GM23338 (cell line): ENCODE measurements at regions not wholly inside any gene's neighbourhood (a gene's known extent, or its start where the extent isn't known, plus 50 kb on each side); places are given as distances from the start of the nearest gene placed in this dataset.

Experiments used
- ATAC-seq: fragments of 200-7000 bp; cut with Tn5 transposase; 3 replicates; pipeline ENCODE4 v1.9.1; 2020
- DNase-seq: peaks from one replicate; pipeline ENCODE4 v3.0.0-alpha.2; 2015; ENCODE audit warnings: low spot score
- H2AFZ ChIP-seq: fragments of 200-600 bp; sonication (generic); 2 replicates; pipeline ENCODE4 v1.8.0; 2016; ENCODE audit warnings: antibody characterized with exemption, mild to moderate bottlenecking, moderate library complexity
- H3F3A ChIP-seq: fragments of 200-600 bp; sonication (generic); replicated peaks from 2 replicates; pipeline ENCODE4 v1.8.0; 2017; ENCODE audit warnings: antibody characterized with exemption, mixed run types, low read depth
- H3K27ac ChIP-seq: fragments of 200-600 bp; sonication (generic); 2 replicates; pipeline ENCODE4 v1.6.1; 2016; ENCODE audit warnings: low read depth
- H3K27me3 ChIP-seq: fragments of 200-600 bp; sonication (generic); 2 replicates; pipeline ENCODE4 v1.8.0; 2016; ENCODE audit warnings: mild to moderate bottlenecking, mixed run types, moderate library complexity; ENCODE audit not compliant: insufficient read depth
- H3K36me3 ChIP-seq: fragments of 200-600 bp; sonication (generic); 2 replicates; pipeline ENCODE4 v1.8.0; 2016; ENCODE audit warnings: mild to moderate bottlenecking; ENCODE audit not compliant: insufficient read depth
- H3K4me1 ChIP-seq: fragments of 200-600 bp; sonication (generic); 2 replicates; pipeline ENCODE4 v1.8.0; 2016; ENCODE audit warnings: mild to moderate bottlenecking, moderate library complexity; ENCODE audit not compliant: insufficient read depth
- H3K4me2 ChIP-seq: fragments of 200-600 bp; sonication (generic); 2 replicates; pipeline ENCODE4 v1.7.1; 2017; ENCODE audit warnings: mixed run types
- H3K4me3 ChIP-seq: fragments of 200-600 bp; sonication (generic); 2 replicates; pipeline ENCODE4 v1.6.1; 2016; ENCODE audit warnings: mixed run types
- H3K79me2 ChIP-seq: fragments of 200-600 bp; sonication (generic); replicated peaks from 2 replicates; pipeline ENCODE4 v1.8.0; 2017; ENCODE audit warnings: mild to moderate bottlenecking; ENCODE audit not compliant: insufficient read depth
- H3K9me2 ChIP-seq: fragments of 200-600 bp; sonication (generic); 2 replicates; pipeline ENCODE4 v1.8.0; 2017; ENCODE audit not compliant: insufficient read depth
- H4K20me1 ChIP-seq: fragments of 200-600 bp; sonication (generic); replicated peaks from 2 replicates; pipeline ENCODE4 v1.8.0; 2017; ENCODE audit warnings: mild to moderate bottlenecking; ENCODE audit not compliant: insufficient read depth
- H3K27ac Mint-ChIP-seq: 2 replicates; pipeline ENCODE4 v1.8.0; 2020; ENCODE audit warnings: inconsistent platforms, mild to moderate bottlenecking, moderate library complexity, mixed read lengths
- H3K27me3 Mint-ChIP-seq: 3 replicates; pipeline ENCODE4 v1.8.0; 2022; ENCODE audit warnings: low read depth, mild to moderate bottlenecking, moderate library complexity, mixed read lengths, inconsistent platforms; ENCODE audit not compliant: insufficient read depth, poor library complexity
- H3K36me3 Mint-ChIP-seq: 3 replicates; pipeline ENCODE4 v1.8.0; 2021; ENCODE audit warnings: low read depth, mild to moderate bottlenecking, inconsistent platforms, moderate library complexity, mixed read lengths
- H3K4me1 Mint-ChIP-seq: 3 replicates; pipeline ENCODE4 v1.8.0; 2020; ENCODE audit warnings: mild to moderate bottlenecking, inconsistent platforms, mixed read lengths
- H3K4me3 Mint-ChIP-seq: 3 replicates; pipeline ENCODE4 v1.8.0; 2021; ENCODE audit warnings: moderate library complexity, mild to moderate bottlenecking, inconsistent platforms, mixed read lengths
- H3K9me3 Mint-ChIP-seq: 3 replicates; pipeline ENCODE4 v1.8.0; 2020; ENCODE audit warnings: moderate library complexity, mild to moderate bottlenecking, inconsistent platforms, mixed read lengths
- EZH2 ChIP-seq: fragments of 200-600 bp; sonication (generic); IDR thresholded peaks from one replicate; pipeline ENCODE4 v1.8.0; 2017; ENCODE audit warnings: antibody characterized with exemption, mild to moderate bottlenecking, low read depth; ENCODE audit not compliant: unreplicated experiment
- JUNB ChIP-seq: IDR thresholded peaks from one replicate; pipeline ENCODE4 v1.6.1; 2016; ENCODE audit warnings: antibody characterized with exemption; ENCODE audit not compliant: unreplicated experiment
- POLR2AphosphoS5 ChIP-seq: IDR thresholded peaks from 2 replicates; pipeline ENCODE4 v1.6.1; 2016; ENCODE audit warnings: antibody characterized with exemption, low read depth
- ZNF114 ChIP-seq: fragments of 250-450 bp; sonication (Bioruptor Pico); IDR thresholded peaks from 2 replicates; pipeline ENCODE4 v1.5.0; 2020; ENCODE audit warnings: mild to moderate bottlenecking, moderate library complexity
- TF ChIP-seq, protein P1 (sequence below): fragments of 250-450 bp; sonication (Bioruptor Pico); IDR thresholded peaks from 2 replicates; pipeline ENCODE4 v1.5.0; 2020; ENCODE audit warnings: mild to moderate bottlenecking, moderate library complexity
- TF ChIP-seq, protein P2 (sequence below): IDR thresholded peaks from 2 replicates; pipeline ENCODE4 v1.6.1; 2016; ENCODE audit warnings: antibody characterized with exemption
- TF ChIP-seq, protein P3 (sequence below), 2 experiments: fragments of 200-600 bp in 1 of 2; sonication (generic) in 1 of 2; conservative IDR thresholded peaks; 2 replicates each; pipeline versions ENCODE4 v1.5.1 to v1.6.1; 2016 to 2017; ENCODE audit warnings: antibody characterized with exemption in 2 of 2, low read depth in 2 of 2, mild to moderate bottlenecking in 2 of 2, moderate library complexity in 1 of 2

DNA sequence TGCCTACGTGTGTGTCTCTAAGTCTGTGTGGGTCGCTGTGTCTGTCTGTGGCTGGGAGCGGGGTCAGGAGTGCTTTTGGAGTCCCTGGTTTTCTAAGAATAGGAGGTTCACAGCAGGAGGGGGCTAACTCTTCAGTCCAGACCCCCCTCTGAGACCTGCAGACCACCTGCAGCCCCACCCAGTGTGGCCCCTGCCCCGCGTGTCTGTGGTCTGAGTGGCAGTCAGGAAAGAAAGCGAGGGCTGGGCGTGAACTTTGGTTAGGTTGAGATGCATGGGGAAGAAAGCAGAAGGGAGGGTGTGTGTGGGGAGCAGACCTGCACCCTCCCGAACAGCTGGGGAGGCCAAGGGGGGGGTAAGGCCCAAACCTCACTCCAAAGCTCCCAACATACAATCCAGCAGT, 144.9 kb upstream of the TPM1 start (continued):
- TF ChIP-seq, protein P1, sequence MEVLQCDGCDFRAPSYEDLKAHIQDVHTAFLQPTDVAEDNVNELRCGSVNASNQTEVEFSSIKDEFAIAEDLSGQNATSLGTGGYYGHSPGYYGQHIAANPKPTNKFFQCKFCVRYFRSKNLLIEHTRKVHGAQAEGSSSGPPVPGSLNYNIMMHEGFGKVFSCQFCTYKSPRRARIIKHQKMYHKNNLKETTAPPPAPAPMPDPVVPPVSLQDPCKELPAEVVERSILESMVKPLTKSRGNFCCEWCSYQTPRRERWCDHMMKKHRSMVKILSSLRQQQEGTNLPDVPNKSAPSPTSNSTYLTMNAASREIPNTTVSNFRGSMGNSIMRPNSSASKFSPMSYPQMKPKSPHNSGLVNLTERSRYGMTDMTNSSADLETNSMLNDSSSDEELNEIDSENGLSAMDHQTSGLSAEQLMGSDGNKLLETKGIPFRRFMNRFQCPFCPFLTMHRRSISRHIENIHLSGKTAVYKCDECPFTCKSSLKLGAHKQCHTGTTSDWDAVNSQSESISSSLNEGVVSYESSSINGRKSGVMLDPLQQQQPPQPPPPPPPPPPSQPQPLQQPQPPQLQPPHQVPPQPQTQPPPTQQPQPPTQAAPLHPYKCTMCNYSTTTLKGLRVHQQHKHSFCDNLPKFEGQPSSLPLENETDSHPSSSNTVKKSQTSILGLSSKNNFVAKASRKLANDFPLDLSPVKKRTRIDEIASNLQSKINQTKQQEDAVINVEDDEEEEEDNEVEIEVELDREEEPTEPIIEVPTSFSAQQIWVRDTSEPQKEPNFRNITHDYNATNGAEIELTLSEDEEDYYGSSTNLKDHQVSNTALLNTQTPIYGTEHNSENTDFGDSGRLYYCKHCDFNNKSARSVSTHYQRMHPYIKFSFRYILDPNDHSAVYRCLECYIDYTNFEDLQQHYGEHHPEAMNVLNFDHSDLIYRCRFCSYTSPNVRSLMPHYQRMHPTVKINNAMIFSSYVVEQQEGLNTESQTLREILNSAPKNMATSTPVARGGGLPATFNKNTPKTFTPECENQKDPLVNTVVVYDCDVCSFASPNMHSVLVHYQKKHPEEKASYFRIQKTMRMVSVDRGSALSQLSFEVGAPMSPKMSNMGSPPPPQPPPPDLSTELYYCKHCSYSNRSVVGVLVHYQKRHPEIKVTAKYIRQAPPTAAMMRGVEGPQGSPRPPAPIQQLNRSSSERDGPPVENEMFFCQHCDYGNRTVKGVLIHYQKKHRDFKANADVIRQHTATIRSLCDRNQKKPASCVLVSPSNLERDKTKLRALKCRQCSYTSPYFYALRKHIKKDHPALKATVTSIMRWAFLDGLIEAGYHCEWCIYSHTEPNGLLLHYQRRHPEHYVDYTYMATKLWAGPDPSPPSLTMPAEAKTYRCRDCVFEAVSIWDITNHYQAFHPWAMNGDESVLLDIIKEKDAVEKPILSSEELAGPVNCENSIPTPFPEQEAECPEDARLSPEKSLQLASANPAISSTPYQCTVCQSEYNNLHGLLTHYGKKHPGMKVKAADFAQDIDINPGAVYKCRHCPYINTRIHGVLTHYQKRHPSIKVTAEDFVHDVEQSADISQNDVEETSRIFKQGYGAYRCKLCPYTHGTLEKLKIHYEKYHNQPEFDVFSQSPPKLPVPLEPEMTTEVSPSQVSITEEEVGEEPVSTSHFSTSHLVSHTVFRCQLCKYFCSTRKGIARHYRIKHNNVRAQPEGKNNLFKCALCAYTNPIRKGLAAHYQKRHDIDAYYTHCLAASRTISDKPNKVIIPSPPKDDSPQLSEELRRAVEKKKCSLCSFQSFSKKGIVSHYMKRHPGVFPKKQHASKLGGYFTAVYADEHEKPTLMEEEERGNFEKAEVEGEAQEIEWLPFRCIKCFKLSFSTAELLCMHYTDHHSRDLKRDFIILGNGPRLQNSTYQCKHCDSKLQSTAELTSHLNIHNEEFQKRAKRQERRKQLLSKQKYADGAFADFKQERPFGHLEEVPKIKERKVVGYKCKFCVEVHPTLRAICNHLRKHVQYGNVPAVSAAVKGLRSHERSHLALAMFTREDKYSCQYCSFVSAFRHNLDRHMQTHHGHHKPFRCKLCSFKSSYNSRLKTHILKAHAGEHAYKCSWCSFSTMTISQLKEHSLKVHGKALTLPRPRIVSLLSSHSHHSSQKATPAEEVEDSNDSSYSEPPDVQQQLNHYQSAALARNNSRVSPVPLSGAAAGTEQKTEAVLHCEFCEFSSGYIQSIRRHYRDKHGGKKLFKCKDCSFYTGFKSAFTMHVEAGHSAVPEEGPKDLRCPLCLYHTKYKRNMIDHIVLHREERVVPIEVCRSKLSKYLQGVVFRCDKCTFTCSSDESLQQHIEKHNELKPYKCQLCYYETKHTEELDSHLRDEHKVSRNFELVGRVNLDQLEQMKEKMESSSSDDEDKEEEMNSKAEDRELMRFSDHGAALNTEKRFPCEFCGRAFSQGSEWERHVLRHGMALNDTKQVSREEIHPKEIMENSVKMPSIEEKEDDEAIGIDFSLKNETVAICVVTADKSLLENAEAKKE (CRISPR knock-in tag): no peak
- TF ChIP-seq EZH2 (no peak), JUNB (no peak)
- TF ChIP-seq, protein P2, sequence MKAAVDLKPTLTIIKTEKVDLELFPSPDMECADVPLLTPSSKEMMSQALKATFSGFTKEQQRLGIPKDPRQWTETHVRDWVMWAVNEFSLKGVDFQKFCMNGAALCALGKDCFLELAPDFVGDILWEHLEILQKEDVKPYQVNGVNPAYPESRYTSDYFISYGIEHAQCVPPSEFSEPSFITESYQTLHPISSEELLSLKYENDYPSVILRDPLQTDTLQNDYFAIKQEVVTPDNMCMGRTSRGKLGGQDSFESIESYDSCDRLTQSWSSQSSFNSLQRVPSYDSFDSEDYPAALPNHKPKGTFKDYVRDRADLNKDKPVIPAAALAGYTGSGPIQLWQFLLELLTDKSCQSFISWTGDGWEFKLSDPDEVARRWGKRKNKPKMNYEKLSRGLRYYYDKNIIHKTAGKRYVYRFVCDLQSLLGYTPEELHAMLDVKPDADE: no peak

DNA sequence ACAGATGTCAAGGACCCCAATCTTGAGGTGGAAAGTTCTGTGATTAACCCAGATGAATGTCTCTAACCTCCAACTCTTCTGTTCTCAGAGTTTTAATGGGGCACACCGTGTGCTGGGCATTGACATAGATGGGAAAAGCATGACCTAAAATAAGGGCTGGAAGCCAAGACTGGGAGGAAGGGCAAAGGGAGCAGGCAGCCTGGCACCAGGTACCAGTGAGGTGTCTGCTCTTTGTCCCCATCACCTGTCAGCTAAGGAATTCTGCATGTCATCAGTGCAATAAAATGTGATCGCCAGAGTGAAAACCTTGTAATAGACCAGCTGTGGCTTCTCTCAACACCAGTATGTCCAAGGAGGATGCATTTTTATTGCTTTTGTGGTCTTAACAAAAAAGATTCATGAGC, 143.5 kb upstream of the TPM1 start:
- H3K4me1 Mint-ChIP-seq: peaks cover 58% of the 10 kb centered on the region
- H3K9me3 Mint-ChIP-seq: no peaks in the 10 kb centered on the region
- H3K4me2 ChIP-seq: no peak overlapping the region
- TF ChIP-seq, protein P1 (CRISPR knock-in tag): no peak
- TF ChIP-seq, protein P3, sequence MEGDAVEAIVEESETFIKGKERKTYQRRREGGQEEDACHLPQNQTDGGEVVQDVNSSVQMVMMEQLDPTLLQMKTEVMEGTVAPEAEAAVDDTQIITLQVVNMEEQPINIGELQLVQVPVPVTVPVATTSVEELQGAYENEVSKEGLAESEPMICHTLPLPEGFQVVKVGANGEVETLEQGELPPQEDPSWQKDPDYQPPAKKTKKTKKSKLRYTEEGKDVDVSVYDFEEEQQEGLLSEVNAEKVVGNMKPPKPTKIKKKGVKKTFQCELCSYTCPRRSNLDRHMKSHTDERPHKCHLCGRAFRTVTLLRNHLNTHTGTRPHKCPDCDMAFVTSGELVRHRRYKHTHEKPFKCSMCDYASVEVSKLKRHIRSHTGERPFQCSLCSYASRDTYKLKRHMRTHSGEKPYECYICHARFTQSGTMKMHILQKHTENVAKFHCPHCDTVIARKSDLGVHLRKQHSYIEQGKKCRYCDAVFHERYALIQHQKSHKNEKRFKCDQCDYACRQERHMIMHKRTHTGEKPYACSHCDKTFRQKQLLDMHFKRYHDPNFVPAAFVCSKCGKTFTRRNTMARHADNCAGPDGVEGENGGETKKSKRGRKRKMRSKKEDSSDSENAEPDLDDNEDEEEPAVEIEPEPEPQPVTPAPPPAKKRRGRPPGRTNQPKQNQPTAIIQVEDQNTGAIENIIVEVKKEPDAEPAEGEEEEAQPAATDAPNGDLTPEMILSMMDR (conservative IDR thresholded peaks at IDR 0.05; ENCODE audit: low read depth in 2 of 2): no peak
- TF ChIP-seq POLR2AphosphoS5: no peak
- TF ChIP-seq ZNF114 (CRISPR knock-in tag): no peak
- TF ChIP-seq EZH2: no peak

More for the DNA sequence above, 143.5 kb upstream of the TPM1 start:
- no peaks in the 10 kb centered on the region for H3K36me3 Mint-ChIP-seq
- no peak overlapping the region for H3K4me3 ChIP-seq
- no peaks in the 10 kb centered on the region for H3F3A ChIP-seq
- no peaks in the 10 kb centered on the region for H3K79me2 ChIP-seq
- H3K27ac ChIP-seq: no peak overlapping the region
- no peak overlapping the region for H3K27ac Mint-ChIP-seq
- H3K4me1 ChIP-seq: peaks cover 37% of the 10 kb centered on the region
- peaks cover 5% of the 10 kb centered on the region for H3K27me3 Mint-ChIP-seq
- no peak overlapping the region for H3K4me3 Mint-ChIP-seq
- no peak for ATAC-seq
- no peaks in the 10 kb centered on the region for H3K27me3 ChIP-seq
- DNase-seq: no peak
- H4K20me1 ChIP-seq: no peaks in the 10 kb centered on the region
- no peaks in the 10 kb centered on the region for H3K9me2 ChIP-seq
- no peak overlapping the region for H2AFZ ChIP-seq
- no peaks in the 10 kb centered on the region for H3K36me3 ChIP-seq
